Neural cell (in vitro differentiated cells): ENCODE measurements at regions not wholly inside any gene's neighbourhood (a gene's known extent, or its start where the extent isn't known, plus 50 kb on each side); places are given as distances from the start of the nearest gene placed in this dataset.

ENCODE experiments used
- H2AFZ ChIP-seq: fragments of 200-600, 300-800 bp; sonication (generic), shearing (Covaris generic); 2 replicates; pipeline ENCODE4 v1.6.0; 2014; ENCODE audit warnings: low read depth, mild to moderate bottlenecking, antibody characterized with exemption, low read length, moderate library complexity
- H3F3A ChIP-seq: fragments of 200-600 bp; shearing (Covaris generic); 2 replicates; pipeline ENCODE4 v1.6.1; 2016; ENCODE audit warnings: mild to moderate bottlenecking, moderate library complexity, mixed read lengths, antibody characterized with exemption, low read length; ENCODE audit not compliant: insufficient read depth, poor library complexity, severe bottlenecking
- H3K27ac ChIP-seq: fragments of 200-600, 300-800 bp; sonication (generic), shearing (Covaris generic); 2 replicates; pipeline ENCODE4 v1.5.1; 2014; ENCODE audit warnings: mild to moderate bottlenecking, low read length, moderate library complexity
- H3K27me3 ChIP-seq: fragments of 300-800, 200-600 bp; sonication (generic), shearing (Covaris generic); 2 replicates; pipeline ENCODE4 v1.6.0; 2014; ENCODE audit warnings: mild to moderate bottlenecking, low read depth, low read length, moderate library complexity; ENCODE audit not compliant: insufficient read depth
- H3K36me3 ChIP-seq: fragments of 300-800, 200-600 bp; sonication (generic), shearing (Covaris generic); 2 replicates; pipeline ENCODE4 v1.5.1; 2014; ENCODE audit warnings: mild to moderate bottlenecking, antibody characterized with exemption, low read length, moderate library complexity; ENCODE audit not compliant: insufficient read depth
- H3K4me2 ChIP-seq: fragments of 300-800, 200-600 bp; sonication (generic), shearing (Covaris generic); 2 replicates; pipeline ENCODE4 v1.6.0; 2014; ENCODE audit warnings: mild to moderate bottlenecking, low read length
- H3K4me3 ChIP-seq: fragments of 300-800, 200-600 bp; sonication (generic), shearing (Covaris generic); 2 replicates; pipeline ENCODE4 v1.5.1; 2014; ENCODE audit warnings: mild to moderate bottlenecking, low read length, moderate library complexity
- H3K79me2 ChIP-seq: fragments of 200-600 bp; shearing (Covaris generic); replicated peaks from 2 replicates; pipeline ENCODE4 v1.6.0; 2014; ENCODE audit warnings: mild to moderate bottlenecking, low read length, moderate library complexity; ENCODE audit not compliant: insufficient read depth
- H3K9ac ChIP-seq: fragments of 300-800, 200-600 bp; sonication (generic), shearing (Covaris generic); 2 replicates; pipeline ENCODE4 v1.6.1; 2016; ENCODE audit warnings: mild to moderate bottlenecking, low read length, mixed read lengths
- H3K9me2 ChIP-seq: fragments of 200-600 bp; shearing (Covaris generic); 2 replicates; pipeline ENCODE4 v1.6.1; 2016; ENCODE audit warnings: mild to moderate bottlenecking, low read length, mixed read lengths; ENCODE audit not compliant: insufficient read depth
- H3K9me3 ChIP-seq: fragments of 200-600, 300-800 bp; sonication (generic), shearing (Covaris generic); 2 replicates; pipeline ENCODE4 v1.6.1; 2016; ENCODE audit warnings: mild to moderate bottlenecking, mixed run types, low read length, moderate library complexity, mixed read lengths
- H4K20me1 ChIP-seq: fragments of 200-600 bp; shearing (Covaris generic); 2 replicates; pipeline ENCODE4 v1.6.1; 2016; ENCODE audit warnings: mild to moderate bottlenecking, mixed run types; ENCODE audit not compliant: insufficient read depth
- EP300 ChIP-seq: fragments of 450-650 bp; conservative IDR thresholded peaks from 2 replicates; pipeline ENCODE4 v1.6.1; 2014; ENCODE audit warnings: antibody characterized with exemption, mild to moderate bottlenecking, moderate library complexity; ENCODE audit not compliant: poor library complexity, severe bottlenecking
- EZH2 ChIP-seq: fragments of 200-600, 300-800 bp; shearing (Covaris generic), sonication (generic); IDR thresholded peaks from 2 replicates; pipeline ENCODE4 v1.6.1; 2014; ENCODE audit warnings: antibody characterized with exemption, low read length, borderline replicate concordance, mild to moderate bottlenecking; ENCODE audit not compliant: insufficient read depth, poor library complexity, severe bottlenecking
- MXI1 ChIP-seq: fragments of 450-650 bp; conservative IDR thresholded peaks from 2 replicates; pipeline ENCODE4 v1.6.1; 2014; ENCODE audit warnings: antibody characterized with exemption, mild to moderate bottlenecking; ENCODE audit not compliant: poor library complexity, severe bottlenecking
- POLR2AphosphoS5 ChIP-seq: IDR thresholded peaks from 2 replicates; pipeline ENCODE4 v1.6.1; 2012
- RAD21 ChIP-seq: fragments of 450-650 bp; conservative IDR thresholded peaks from 2 replicates; pipeline ENCODE4 v1.6.1; 2014; ENCODE audit warnings: antibody characterized with exemption, mild to moderate bottlenecking, moderate library complexity
- SMC3 ChIP-seq: fragments of 450-650 bp; conservative IDR thresholded peaks from 2 replicates; pipeline ENCODE4 v1.6.1; 2014; ENCODE audit warnings: antibody characterized with exemption, mild to moderate bottlenecking, moderate library complexity; ENCODE audit not compliant: poor library complexity
- TAF1 ChIP-seq: IDR thresholded peaks from 2 replicates; pipeline ENCODE4 v1.6.1; 2012; ENCODE audit warnings: low read depth
- TF ChIP-seq, protein P1 (sequence below): IDR thresholded peaks from 2 replicates; pipeline ENCODE4 v1.6.1; 2012; ENCODE audit warnings: borderline replicate concordance
- TF ChIP-seq, protein P2 (sequence below): fragments of 450-650 bp; IDR thresholded peaks from 2 replicates; pipeline ENCODE4 v1.5.1; 2014; ENCODE audit warnings: antibody characterized with exemption, mild to moderate bottlenecking, moderate library complexity; ENCODE audit not compliant: poor library complexity, severe bottlenecking

GRCh38 chrX:98071331-98071730, 1187.6 kb downstream of the RPA4 start:
- Histone ChIP-seq H3K4me2 (no peak overlapping the region), H3K9me3 (no peaks in the 10 kb centered on the region), H2AFZ (no peak overlapping the region), H3K4me3 (no peak overlapping the region), H3K27ac (no peak overlapping the region), H3K9ac (no peak overlapping the region), H3K9me2 (no peaks in the 10 kb centered on the region), H3K79me2 (no peaks in the 10 kb centered on the region), H4K20me1 (no peaks in the 10 kb centered on the region), H3F3A (no peaks in the 10 kb centered on the region), H3K36me3 (no peaks in the 10 kb centered on the region), H3K27me3 (no peaks in the 10 kb centered on the region)
- TF ChIP-seq EP300 (no peak), MXI1 (no peak), RAD21 (no peak), EZH2 (no peak), SMC3 (no peak), POLR2AphosphoS5 (no peak), TAF1 (no peak)
- TF ChIP-seq, protein P1, sequence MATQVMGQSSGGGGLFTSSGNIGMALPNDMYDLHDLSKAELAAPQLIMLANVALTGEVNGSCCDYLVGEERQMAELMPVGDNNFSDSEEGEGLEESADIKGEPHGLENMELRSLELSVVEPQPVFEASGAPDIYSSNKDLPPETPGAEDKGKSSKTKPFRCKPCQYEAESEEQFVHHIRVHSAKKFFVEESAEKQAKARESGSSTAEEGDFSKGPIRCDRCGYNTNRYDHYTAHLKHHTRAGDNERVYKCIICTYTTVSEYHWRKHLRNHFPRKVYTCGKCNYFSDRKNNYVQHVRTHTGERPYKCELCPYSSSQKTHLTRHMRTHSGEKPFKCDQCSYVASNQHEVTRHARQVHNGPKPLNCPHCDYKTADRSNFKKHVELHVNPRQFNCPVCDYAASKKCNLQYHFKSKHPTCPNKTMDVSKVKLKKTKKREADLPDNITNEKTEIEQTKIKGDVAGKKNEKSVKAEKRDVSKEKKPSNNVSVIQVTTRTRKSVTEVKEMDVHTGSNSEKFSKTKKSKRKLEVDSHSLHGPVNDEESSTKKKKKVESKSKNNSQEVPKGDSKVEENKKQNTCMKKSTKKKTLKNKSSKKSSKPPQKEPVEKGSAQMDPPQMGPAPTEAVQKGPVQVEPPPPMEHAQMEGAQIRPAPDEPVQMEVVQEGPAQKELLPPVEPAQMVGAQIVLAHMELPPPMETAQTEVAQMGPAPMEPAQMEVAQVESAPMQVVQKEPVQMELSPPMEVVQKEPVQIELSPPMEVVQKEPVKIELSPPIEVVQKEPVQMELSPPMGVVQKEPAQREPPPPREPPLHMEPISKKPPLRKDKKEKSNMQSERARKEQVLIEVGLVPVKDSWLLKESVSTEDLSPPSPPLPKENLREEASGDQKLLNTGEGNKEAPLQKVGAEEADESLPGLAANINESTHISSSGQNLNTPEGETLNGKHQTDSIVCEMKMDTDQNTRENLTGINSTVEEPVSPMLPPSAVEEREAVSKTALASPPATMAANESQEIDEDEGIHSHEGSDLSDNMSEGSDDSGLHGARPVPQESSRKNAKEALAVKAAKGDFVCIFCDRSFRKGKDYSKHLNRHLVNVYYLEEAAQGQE, result no peak
- TF ChIP-seq, protein P2, sequence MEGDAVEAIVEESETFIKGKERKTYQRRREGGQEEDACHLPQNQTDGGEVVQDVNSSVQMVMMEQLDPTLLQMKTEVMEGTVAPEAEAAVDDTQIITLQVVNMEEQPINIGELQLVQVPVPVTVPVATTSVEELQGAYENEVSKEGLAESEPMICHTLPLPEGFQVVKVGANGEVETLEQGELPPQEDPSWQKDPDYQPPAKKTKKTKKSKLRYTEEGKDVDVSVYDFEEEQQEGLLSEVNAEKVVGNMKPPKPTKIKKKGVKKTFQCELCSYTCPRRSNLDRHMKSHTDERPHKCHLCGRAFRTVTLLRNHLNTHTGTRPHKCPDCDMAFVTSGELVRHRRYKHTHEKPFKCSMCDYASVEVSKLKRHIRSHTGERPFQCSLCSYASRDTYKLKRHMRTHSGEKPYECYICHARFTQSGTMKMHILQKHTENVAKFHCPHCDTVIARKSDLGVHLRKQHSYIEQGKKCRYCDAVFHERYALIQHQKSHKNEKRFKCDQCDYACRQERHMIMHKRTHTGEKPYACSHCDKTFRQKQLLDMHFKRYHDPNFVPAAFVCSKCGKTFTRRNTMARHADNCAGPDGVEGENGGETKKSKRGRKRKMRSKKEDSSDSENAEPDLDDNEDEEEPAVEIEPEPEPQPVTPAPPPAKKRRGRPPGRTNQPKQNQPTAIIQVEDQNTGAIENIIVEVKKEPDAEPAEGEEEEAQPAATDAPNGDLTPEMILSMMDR, result no peak

DNA sequence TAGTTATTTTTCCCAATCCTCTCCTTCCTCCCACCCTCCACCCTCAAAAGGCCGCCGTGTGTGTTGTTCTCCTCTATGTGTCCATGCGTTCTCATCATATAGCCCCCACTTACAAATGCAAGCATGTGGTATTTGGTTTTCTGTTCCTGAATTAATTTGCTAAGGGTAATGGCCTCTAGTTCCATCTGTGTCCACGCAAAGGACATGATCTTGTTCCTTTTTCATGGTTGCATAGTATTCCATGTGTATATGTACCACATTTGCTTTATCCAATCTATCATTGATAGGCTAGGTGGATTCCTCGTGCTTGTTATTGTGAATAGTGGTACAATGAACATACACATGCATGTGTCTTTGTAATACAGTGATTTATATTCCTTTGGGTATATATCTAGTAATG, 1193.7 kb downstream of the RPA4 start:
- H3K27me3 ChIP-seq, result no peaks in the 10 kb centered on the region
- H3K4me3 ChIP-seq, result no peak overlapping the region
- H4K20me1 ChIP-seq, result no peaks in the 10 kb centered on the region
- no peaks in the 10 kb centered on the region for H3K9me3 ChIP-seq
- H3K4me2 ChIP-seq, result no peak overlapping the region
- H3F3A ChIP-seq, result no peaks in the 10 kb centered on the region
- H3K36me3 ChIP-seq, result no peaks in the 10 kb centered on the region
- no peaks in the 10 kb centered on the region for H3K79me2 ChIP-seq
- no peak overlapping the region for H2AFZ ChIP-seq
- H3K9me2 ChIP-seq, result no peaks in the 10 kb centered on the region
- TF ChIP-seq, protein P1, result no peak
- TF ChIP-seq EZH2, result no peak
- TF ChIP-seq MXI1, result no peak
- TF ChIP-seq, protein P2, result no peak
- TF ChIP-seq POLR2AphosphoS5, result no peak
- no peak for TF ChIP-seq EP300
- no peak for TF ChIP-seq TAF1
- no peak for TF ChIP-seq RAD21
- no peak overlapping the region for H3K27ac ChIP-seq
- H3K9ac ChIP-seq, result no peak overlapping the region
